NCI-H526 (cell line): ENCODE measurements at regions not wholly inside any gene's neighbourhood (a gene's known extent, or its start where the extent isn't known, plus 50 kb on each side); places are given as distances from the start of the nearest gene placed in this dataset.

Experiments
- DNase-seq, 2 experiments: peaks; one replicate each; lab custom pipeline; 2025; lab: John Stamatoyannopoulos, UW

DNA sequence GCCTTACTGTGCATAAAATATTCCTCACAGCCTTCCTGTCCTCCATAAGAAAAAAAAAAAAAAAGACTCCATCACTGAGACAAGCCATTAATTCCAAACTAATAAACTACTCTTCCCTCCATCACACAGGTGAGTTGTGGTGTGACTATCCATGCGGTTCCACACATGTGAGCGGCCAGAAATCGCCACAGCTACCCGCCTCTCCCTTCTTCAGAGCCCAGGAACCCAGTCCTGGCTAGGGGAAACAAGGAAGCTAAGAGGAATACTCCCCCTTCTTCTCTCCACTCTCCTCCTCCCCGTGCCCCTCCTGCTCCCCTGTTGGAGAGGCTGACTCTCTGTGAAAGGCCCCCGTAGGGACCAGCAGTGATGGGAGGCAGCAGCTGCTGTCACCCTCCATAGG is 128.6 kb upstream of the ARID1B start:
- DNase-seq = no peak

DNA sequence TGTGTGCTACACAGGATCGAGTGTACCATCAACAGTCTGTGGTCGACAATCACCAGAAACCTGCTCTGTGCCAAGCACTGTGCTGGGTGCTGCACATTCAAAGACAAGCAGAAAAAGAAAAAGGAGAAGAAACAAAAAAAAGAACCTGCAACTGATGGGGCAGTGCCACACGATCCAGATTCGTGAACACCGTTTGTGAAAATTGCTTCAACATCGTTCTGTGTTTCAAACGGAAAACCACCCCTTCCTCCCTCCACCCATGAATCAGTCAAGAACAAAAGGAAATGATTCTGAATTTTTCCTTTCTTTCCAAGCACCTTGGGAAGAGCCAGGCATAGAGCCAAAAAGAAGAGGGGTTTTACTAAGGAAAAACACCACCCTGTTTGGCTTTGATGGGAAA is 129.2 kb upstream of the ARID1B start:
- no peak for DNase-seq

DNA sequence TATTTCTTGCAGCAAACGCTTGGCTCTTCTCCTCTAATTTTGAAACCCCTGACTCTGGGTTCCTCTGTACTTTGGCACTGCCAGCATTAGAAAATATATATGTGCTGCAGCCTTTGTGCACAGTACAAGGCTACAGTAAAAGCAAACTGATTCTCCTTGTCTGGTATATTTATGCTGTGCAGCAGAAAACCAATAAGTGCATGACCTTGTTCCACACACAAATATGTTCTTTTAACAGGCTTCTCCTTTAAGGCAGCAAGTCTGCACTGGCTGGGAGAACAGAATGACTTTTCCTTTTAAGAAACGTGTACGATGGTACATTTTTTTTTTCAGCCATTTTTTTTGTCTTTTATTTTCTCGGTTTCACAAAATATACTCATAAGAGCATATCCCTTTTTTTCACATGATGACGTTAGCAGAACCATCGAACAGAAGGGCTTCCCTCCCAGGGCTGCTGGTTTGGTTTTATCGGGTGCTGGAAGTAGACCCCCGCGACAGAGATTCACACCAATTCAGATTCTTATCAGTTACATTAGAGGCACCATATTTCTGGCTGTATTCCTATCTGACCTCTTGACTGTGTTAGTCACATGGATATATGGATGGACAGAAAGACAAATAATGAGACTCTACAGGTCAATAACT is 129.9 kb upstream of the ARID1B start:
- DNase-seq = no peak

DNA sequence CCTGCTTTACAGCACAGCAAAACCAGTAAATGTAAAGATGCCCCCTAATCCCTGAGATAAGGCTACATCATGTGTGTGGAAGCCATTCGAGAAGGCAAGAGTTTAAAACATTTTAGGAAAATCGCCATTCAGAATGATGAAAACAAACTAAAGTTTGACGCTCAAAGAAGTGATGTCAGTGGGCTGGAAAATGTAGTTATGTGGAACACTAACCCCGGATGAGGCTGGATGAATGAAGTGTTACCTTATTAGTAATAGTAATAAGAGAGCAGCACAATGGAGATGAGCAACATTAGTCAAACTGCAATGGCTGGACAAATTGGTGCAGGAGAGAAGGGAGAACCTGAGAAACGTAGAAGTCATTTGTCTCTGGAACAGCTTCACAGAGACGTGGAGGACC is 130.7 kb upstream of the ARID1B start:
- no peak for DNase-seq

DNA sequence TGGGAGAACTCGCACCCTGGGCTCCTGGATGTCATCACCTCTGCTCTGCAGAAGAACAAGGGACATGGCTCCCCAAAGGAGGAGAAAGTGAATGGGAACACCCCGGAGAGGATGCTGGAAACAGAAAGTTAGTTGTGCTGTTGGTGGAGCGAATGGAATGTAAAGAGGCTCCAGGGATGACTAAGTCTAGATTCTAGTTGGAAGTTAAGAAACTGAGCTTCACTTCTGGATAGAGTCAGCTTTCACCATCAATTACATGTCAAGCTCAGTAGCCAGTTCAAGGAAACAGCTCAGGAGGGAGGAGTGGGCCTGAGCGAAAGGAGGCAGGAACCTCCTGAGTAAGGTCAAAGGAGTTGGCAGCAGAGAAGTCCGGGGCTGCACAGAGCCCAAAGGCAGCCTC is 132.1 kb upstream of the ARID1B start:
- DNase-seq = no peak

DNA sequence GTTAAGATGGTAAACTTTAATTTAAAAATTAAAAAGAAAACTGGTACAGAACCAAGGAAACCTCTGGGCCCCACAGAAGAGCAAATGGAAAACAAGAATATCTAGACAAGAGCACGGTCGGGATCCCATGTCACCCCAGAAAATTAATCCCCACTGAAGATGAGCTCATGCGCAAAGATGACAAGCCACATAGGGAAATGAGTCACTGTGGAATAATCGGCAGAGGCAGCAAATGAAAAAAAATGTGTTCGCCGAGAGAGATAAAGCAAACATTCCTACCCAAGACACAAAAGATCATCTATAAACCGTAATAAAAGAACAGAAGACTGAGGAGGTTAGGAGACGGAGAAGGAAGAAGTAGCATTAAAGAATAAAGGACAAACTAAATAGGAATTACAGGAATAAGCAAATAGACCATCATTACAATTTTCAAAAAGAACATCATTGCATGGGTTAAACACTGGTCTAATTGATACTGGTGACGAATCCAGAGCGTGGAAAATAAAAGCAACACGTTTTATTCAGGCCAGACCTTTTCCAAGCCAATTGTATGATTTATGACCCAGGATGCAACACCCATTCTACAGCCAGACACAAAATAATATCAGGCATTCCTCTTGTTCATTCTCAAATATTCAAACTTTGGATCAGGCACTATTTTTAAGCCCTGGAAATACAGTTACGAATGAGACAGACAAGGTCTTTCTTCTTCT is 138.0 kb upstream of the ARID1B start:
- DNase-seq = no peak

DNA sequence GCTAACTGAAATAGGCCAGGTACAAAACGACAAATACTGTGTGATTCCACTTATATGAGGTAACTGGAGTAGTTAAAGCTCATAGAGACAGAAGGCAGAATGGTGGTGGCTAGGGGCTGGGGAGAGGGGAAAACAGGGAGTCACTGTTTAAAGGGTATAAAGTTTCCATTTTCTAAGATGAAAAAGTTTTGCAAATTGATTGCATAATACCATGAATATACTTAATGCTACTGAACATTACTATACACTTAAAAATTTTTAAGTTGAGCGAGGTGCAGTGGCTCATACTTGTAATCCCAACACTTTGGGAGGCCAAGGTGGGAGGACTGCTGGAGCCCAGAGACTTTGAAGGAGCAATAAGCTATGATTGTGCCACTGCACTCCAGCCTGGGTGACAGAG is 138.6 kb upstream of the ARID1B start:
- no peak for DNase-seq

DNA sequence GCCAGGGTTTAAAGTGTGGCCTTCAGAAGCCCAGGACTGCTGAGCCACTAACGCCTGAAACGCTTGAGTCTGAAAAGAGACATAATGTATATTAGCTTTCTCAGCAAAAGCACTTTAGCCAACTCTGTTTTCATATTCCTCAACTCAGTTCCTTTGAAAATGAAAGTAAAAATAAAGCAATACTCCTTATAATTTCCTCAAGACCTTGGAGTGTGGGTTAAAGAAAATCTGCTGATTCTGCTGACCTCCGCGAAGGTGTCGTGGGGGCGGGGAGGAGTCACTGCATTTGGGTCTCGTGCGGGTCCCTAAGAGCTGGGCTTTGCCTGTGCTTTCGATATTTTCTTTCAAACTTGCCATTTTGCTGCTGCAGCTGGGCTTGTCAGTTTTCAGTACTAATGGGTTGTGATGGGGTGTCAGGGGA is 142.2 kb upstream of the ARID1B start:
- no peak for DNase-seq

DNA sequence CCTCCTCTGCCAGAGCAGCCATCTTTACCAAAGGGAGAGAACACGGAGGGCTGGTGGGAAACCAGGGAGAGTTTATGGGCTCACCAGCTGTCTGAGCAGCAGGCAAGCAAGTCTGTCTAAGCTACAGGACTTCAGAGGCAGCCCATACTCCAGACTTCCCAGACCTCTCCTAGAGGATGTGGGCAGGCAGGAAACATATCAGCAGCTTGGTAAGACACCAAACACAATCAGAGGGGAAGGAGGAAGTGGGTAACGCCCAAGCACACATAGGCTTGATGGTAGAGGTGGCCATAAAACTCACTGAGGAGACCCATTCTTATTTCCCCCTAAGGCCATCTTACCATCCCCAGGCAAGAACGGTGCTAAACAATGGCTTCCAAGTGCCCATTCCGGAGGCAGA is 143.1 kb upstream of the ARID1B start:
- DNase-seq = no peak

DNA sequence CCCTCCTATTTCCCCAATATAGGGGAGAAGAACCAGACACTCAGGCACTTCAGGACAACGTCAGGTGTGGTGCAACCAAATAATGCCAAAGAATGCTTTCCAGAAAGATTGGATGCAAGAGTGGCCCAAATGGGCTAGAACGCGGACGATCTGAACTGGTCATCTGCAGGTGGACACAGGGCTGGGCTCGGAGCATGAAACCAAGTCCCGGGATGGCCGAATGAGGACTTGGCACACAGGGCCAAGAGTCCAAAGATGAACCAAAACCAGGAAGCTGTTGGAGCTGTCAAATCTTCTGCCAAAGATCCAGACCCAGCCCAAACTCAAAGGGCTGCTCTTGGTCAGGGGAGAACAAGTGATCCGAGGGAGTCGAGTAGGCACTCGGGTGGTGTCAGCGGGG is 143.9 kb upstream of the ARID1B start:
- no peak for DNase-seq

DNA sequence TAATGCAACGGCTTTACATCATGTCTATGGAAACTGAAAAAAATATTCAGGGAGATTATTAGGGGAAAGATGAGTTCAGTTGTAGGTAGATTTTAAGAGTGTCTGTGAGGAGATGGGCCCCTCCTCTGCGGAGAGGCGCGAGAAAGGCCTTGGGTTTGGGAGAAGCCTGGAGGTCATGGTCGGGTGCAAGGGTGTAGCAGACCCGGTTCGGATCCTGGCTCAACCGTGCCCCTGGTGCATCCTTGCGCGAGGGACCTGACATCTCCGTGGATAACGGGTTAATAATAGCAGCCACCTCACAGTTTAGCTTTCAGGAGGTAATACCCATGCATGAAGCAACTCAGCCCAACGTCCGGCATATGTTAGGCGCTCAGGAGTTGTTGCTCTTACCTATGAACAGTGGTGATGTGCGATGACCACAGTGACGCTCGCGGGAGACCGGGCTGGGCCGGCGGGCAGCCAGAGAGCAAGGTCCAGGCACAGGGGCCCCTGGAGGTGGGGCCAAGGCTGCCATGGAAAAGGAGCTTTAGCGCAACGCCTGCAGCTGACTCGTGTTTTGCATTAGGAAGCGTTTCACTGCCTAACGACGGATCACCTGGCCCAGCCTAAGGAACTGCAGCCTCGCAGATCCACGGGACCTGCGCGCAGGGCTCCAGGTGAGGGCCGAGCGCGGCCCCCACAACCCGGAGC is 146.4 kb upstream of the ARID1B start:
- DNase-seq = no peak

DNA sequence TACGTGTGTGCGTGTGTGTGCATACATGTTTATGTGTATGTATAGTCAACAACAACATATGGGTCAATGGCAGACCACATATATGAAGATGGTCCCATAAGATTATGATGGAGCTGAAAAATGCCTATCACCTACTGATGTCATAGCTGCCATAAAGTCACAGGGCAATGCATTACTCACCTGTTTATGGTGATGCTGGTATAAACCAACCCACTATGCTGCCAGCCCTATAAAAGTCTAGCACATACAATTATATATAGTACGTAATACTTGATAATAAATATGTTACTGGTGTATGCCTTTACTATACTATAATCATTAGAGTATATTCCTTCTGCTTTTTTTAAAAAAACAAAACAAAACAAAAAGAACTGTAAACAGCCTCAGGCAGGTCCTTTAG is 148.4 kb upstream of the ARID1B start:
- DNase-seq = no peak

DNA sequence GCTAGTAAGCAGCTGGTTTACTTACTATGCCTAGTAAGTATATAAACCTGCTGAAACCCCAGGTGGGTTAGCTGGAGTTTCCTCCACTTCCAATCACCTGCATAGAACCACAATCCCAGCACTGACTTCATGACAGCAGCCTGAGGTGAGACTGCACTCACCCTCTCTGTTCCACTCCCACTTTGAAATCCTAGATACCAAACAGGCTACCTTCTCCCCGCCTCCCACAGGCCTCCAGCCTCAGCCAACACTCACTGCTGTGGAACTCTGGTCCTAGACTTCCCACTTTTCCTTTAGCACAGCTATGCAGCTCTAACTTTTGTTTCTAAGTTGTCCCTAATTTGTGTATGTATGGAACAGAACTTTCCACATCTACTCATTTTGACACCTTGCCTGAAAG is 149.7 kb upstream of the ARID1B start:
- no peak for DNase-seq

DNA sequence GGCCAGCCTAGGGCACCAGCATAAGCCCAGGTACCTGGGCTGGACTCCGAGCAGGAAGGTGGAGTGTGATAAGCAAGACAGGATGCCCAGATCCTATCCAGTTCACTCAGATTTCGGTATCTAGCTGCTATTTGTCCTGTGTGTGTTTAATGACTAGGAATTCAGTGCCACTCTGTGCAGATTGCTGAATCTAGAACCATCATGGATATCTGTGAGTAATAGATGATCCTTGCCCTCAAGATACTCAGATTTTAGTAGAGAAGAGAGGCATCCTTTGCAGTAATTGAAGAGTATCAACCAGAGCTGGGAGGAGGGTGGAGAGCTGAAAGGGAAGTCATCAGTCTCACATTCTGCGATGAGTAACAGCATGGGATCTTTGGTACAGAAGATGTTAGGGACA is 155.0 kb upstream of the ARID1B start:
- no peak for DNase-seq

DNA sequence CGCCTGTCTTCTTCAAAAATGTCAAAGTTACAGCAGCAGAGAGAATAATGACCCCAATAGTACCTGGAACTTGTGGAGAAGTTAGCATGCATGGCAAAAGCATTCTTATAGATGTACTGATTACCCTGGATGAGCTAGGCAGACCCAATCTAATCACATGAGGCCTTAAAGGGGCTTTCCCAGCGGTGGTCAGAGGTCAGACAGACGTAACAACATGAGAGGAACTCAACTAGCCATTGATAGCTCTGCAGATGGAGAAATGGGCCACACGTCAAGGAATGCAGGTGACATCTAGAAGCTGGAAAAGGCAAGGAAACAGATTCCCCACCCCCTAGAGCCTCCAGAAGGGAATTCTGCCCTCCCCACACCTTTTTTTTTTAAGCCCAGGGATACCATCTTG is 156.8 kb upstream of the ARID1B start:
- no peak for DNase-seq

DNA sequence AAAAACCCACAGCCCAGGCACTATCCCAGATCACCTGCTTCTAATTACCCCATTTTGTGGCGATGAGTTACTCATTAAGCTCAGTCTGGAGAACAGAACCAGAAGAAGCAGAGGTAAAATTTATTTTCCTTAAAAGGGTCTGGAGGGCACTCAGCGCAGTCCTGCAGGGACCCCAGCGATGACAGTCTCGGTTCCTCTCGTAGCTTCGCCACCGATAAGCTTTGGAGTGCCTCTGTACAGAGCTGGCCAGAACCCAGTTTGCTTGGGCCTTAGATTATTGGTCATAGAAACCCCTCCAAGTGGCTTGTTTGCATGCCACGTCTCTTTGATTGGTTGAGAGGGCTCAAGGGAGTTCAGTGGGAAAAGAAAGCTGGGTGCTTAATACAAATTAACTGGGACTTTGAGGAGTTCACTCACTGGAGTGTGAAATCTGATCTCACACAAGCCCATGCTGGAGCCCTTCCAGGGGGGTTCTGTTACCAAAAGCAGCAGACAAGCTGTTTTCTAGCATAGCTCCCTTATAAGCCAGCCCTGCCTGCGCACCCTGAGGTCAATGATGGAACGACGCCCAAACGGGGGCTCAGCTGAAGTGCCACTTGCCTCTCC is 158.5 kb upstream of the ARID1B start:
- peak in 1 of 2 experiments; percentile 41 for DNase-seq

DNA sequence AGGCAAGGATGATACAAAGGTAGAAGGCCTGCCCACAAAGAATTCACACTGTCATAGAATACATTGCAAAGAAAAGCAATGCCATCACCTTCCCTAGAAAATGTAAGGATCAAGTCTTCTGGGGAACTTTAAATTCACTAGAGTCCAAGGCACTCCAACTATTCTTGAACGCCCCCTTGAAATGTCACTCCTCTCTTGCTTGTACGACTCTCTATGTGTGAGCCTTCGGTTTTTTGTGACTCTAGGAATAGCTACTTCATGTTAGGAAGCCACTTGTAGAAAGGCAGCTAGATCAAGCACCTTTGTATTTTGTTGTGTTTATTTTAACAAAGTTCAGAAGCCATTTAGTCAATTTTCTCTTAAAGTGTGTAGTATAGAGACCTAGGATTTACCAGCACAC is 159.2 kb upstream of the ARID1B start:
- no peak for DNase-seq

DNA sequence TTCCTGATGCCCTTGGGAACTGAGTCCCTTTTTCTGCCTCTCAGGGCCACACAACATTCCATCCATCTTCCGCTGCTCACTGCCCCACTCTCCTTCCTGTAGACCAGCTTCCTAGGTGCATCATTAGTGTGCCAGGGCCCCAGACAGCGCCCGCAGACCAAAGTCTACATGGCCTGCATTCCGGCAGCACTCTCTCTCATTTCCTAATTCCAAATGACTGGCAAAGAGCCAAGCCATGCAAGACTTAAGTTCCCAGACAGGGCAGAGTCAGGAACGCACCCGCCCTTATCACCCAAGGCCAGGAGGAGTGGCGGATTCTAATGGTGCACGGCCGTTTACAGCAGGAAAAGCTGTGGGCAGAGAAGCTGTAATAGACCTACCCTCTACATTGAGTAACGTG is 159.8 kb upstream of the ARID1B start:
- no peak for DNase-seq

DNA sequence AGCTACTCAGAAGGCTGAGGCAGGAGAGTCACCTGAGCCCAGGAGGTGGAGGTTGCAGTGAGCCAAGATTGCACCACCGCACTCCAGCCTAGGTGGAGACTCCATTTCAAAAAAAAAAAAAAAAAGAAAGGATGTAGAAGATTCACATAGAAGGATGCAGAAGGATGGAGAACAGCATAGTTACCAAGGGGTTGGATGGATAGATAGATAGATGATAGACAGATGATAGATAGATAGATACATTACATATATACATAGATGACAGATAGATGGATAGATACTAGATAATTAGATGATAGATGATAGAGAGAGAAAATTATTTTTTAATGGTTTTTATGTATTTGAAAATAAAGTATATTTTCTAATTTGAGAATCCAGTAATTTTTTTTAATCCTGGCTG is 160.7 kb upstream of the ARID1B start:
- no peak for DNase-seq

DNA sequence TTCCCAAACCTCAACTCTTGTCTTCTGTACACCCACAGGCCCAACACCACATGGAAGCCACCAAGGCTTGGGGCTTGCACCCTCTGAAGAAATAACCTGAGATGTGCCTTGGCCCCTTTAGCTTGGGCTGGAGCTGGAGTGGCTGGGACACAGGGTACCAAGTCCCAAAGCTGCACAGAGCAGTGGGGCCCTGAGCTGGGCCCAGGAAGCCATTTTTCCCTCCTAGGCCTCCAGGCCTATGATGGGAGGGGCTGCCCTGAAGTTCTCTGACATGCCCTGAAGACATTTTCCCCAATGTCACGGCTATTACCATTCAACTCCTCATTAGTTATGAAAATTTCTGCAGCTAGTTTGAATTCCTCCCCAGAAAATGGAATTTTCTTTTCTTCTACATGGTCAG is 163.2 kb upstream of the ARID1B start:
- no peak for DNase-seq

DNA sequence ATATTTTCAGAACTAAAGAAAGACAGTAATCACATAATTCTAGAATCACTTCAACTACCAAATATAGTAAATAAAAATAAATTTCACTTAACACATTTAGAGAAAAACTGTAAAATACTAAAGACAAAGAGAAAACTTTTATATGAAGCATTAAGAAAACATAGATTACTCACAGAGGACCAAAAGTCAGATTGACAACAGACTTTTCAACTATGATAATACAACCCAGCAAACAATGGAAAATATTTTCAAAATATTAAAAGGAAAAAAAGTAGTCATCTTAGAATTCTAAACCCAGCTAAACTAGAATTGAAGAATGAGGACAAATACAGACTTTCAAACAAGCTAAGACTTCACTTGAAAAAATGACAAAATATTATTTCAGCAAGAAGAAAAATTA is 164.8 kb upstream of the ARID1B start:
- DNase-seq = no peak

DNA sequence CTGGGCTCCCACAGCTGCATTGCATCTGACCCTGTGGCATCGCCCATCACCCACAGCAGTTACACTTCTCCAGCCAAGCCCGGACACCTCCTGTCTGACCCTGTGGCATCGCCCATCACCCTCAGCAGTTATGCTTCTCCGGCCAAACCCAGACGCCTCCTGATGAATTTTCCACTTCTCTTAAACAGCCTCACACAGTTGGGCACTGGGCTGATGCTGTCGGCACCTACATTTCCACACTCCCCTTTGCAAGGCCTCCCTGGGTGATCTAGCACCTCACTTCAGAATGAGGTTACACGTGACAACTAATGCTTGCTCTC is 175.2 kb upstream of the ARID1B start:
- no peak for DNase-seq
